Parathyroid adenoma (tissue), 2 donors: ENCODE measurements at regions not wholly inside any gene's neighbourhood (a gene's known extent, or its start where the extent isn't known, plus 50 kb on each side); places are given as distances from the start of the nearest gene placed in this dataset.

Experiments used
- H2AFZ ChIP-seq: fragments of 300-600 bp; sonication (generic); one replicate; pipeline ENCODE4 v1.7.0; 2017; ENCODE audit warnings: antibody characterized with exemption, mild to moderate bottlenecking
- H3K27ac ChIP-seq: fragments of 300-600 bp; sonication (generic); one replicate; pipeline ENCODE4 v1.7.0; 2017
- H3K27me3 ChIP-seq: fragments of 300-600 bp; sonication (generic); one replicate; pipeline ENCODE4 v1.7.0; 2017; ENCODE audit warnings: low read length; ENCODE audit not compliant: control insufficient read depth, insufficient read depth
- H3K36me3 ChIP-seq: fragments of 300-600 bp; sonication (generic); one replicate; pipeline ENCODE4 v1.7.0; 2017; ENCODE audit warnings: low read length; ENCODE audit not compliant: control insufficient read depth, insufficient read depth
- H3K4me1 ChIP-seq: fragments of 300-600 bp; sonication (generic); one replicate; pipeline ENCODE4 v1.7.0; 2017; ENCODE audit warnings: control low read depth
- H3K4me2 ChIP-seq: fragments of 300-600 bp; sonication (generic); one replicate; pipeline ENCODE4 v1.7.0; 2017; ENCODE audit warnings: low read length
- H3K4me3 ChIP-seq: fragments of 300-600 bp; sonication (generic); one replicate; pipeline ENCODE4 v1.7.0; 2017; ENCODE audit warnings: low read depth, low read length
- H3K79me2 ChIP-seq: fragments of 300-600 bp; sonication (generic); one replicate; pipeline ENCODE4 v1.7.0; 2017; ENCODE audit warnings: control low read depth
- H3K9ac ChIP-seq: fragments of 300-600 bp; sonication (generic); one replicate; pipeline ENCODE4 v1.7.0; 2017; ENCODE audit warnings: mild to moderate bottlenecking
- H3K9me3 ChIP-seq: fragments of 300-600 bp; sonication (generic); one replicate; pipeline ENCODE4 v1.7.0; 2017; ENCODE audit warnings: low read length; ENCODE audit not compliant: control insufficient read depth
- CTCF ChIP-seq: fragments of 300-600 bp; sonication (generic); IDR thresholded peaks from one replicate; pipeline ENCODE4 v1.7.0; 2017; ENCODE audit warnings: antibody characterized with exemption, mild to moderate bottlenecking
- donor health status: primary hyperparathyroidism.

- Histone ChIP-seq H3K4me3 (no peak overlapping the region), H3K36me3 (no peaks in the 10 kb centered on the region), H2AFZ (no peak overlapping the region), H3K4me1 (peaks cover 7% of the 10 kb centered on the region), H3K9me3 (no peaks in the 10 kb centered on the region), H3K79me2 (no peaks in the 10 kb centered on the region), H3K27me3 (peaks cover 2% of the 10 kb centered on the region), H3K9ac (no peak overlapping the region), H3K4me2 (no peak overlapping the region), H3K27ac (no peak overlapping the region)
- no peak for TF ChIP-seq CTCF
Observed at GRCh38 chr6:90383196-90383822, 86.7 kb upstream of the BACH2 start.

- Histone ChIP-seq H3K4me1 (peaks cover 3% of the 10 kb centered on the region), H3K9ac (no peak overlapping the region), H2AFZ (no peak overlapping the region), H3K9me3 (no peaks in the 10 kb centered on the region), H3K27ac (no peak overlapping the region), H3K4me2 (no peak overlapping the region), H3K4me3 (no peak overlapping the region), H3K27me3 (peaks cover 2% of the 10 kb centered on the region), H3K79me2 (no peaks in the 10 kb centered on the region), H3K36me3 (no peaks in the 10 kb centered on the region)
- no peak for TF ChIP-seq CTCF
Observed at GRCh38 chr6:90382760-90383159, 86.1 kb upstream of the BACH2 start.

DNA sequence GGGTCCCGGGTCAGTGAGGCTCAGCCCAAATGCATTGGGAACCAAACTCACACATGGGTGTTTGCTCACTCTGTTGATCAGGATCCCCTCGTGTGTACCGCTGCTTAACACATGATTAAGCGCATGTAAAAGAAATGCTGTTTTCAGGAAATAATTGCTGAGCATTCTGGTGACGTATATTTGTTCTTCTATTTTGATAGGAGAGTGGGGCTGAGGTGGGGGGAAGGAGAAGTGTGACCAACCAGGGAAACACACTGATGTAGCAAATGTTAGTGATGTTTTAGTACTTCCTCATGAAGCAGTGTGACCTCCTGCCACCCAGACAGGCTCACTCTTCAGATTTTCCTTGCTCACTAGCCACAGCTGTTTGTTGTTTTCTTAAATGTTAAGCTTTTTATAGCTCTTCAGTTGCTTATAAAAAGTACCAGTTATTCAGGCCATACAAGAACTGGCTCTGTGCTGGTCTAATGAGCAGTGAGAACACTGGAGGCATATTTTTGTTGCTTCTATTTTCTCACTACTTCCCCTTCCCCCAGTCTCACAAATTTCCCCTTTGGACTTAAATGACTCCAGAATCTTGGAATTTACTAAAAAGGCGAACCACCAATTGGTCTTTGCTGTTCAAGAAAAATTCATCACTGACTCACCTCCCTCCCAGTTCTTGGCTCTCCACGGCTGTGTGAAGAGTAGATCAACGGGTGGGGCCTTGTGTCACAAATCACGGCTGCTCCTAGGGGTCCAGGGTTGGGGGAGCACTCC, 79.2 kb upstream of the BACH2 start:
- H3K27ac ChIP-seq: no peak overlapping the region
- no peak for TF ChIP-seq CTCF
- no peaks in the 10 kb centered on the region for H3K9me3 ChIP-seq
- H3K9ac ChIP-seq: no peak overlapping the region
- H3K27me3 ChIP-seq: no peaks in the 10 kb centered on the region
- H3K4me1 ChIP-seq: no peaks in the 10 kb centered on the region
- H2AFZ ChIP-seq: no peak overlapping the region
- no peaks in the 10 kb centered on the region for H3K79me2 ChIP-seq
- H3K4me3 ChIP-seq: no peak overlapping the region
- no peak overlapping the region for H3K4me2 ChIP-seq
- H3K36me3 ChIP-seq: no peaks in the 10 kb centered on the region

GRCh38 chr6:90374201-90374600, 77.6 kb upstream of the BACH2 start:
- Histone ChIP-seq H3K4me3 (no peak overlapping the region), H3K9me3 (no peaks in the 10 kb centered on the region), H3K4me1 (peaks cover 4% of the 10 kb centered on the region), H3K36me3 (no peaks in the 10 kb centered on the region), H3K4me2 (no peak overlapping the region), H2AFZ (no peak overlapping the region), H3K27ac (no peak overlapping the region), H3K27me3 (no peaks in the 10 kb centered on the region), H3K9ac (no peak overlapping the region), H3K79me2 (no peaks in the 10 kb centered on the region)
- TF ChIP-seq CTCF: no peak

DNA sequence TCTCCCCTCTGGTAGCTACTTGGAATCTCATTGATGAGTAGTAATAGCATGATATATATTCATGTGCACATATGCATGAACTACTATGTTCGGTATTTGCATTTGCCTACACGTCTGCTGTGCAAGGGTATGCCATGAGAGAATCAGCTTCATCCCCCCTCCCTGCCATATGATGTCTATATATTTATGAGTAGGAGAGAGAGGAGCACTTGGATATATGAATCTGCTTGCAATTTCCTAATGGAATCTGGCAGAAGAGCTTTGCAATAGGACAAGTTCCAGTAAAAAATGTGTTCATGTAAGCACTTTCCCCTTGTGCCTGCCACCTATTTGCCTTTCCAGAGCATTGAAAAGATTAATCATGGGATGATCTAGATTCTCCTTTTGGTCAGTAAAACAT, 76.2 kb upstream of the BACH2 start:
- Histone ChIP-seq H3K79me2 (no peaks in the 10 kb centered on the region), H3K4me3 (no peak overlapping the region), H3K4me1 (peaks cover 11% of the 10 kb centered on the region), H3K9me3 (no peaks in the 10 kb centered on the region), H3K4me2 (no peak overlapping the region), H3K36me3 (no peaks in the 10 kb centered on the region), H3K27me3 (no peaks in the 10 kb centered on the region), H2AFZ (no peak overlapping the region), H3K9ac (no peak overlapping the region), H3K27ac (no peak overlapping the region)
- no peak for TF ChIP-seq CTCF
